Fibroblast of lung (primary cell): ENCODE measurements at regions not wholly inside any gene's neighbourhood (a gene's known extent, or its start where the extent isn't known, plus 50 kb on each side); places are given as distances from the start of the nearest gene placed in this dataset.

Experiments
- DNase-seq, 2 donors: peaks; one replicate each; pipeline versions ENCODE4 v3.0.0 to v3.0.0-alpha.2; 2010; ENCODE audit warnings: low read depth in 2 of 2
- H2AFZ ChIP-seq: 2 replicates; pipeline ENCODE4 v1.5.1; 2012; ENCODE audit warnings: low read length, control low read depth, inconsistent platforms
- H3K27ac ChIP-seq: 2 replicates; pipeline ENCODE4 v1.5.1; 2011; ENCODE audit warnings: low read length, control low read depth; ENCODE audit not compliant: insufficient read depth
- H3K27me3 ChIP-seq: 2 replicates; pipeline ENCODE4 v1.5.1; 2011; ENCODE audit warnings: mild to moderate bottlenecking, low read length; ENCODE audit not compliant: control insufficient read depth, insufficient read depth
- H3K36me3 ChIP-seq: 2 replicates; pipeline ENCODE4 v1.5.1; 2011; ENCODE audit warnings: low read length; ENCODE audit not compliant: control insufficient read depth, insufficient read depth
- H3K4me1 ChIP-seq: 2 replicates; pipeline ENCODE4 v1.5.1; 2011; ENCODE audit warnings: low read length; ENCODE audit not compliant: control insufficient read depth, insufficient read depth; ENCODE audit errors: extremely low read depth
- H3K4me2 ChIP-seq: 2 replicates; pipeline ENCODE4 v1.5.1; 2011; ENCODE audit warnings: low read length, control low read depth; ENCODE audit not compliant: insufficient read depth; ENCODE audit errors: extremely low read depth
- H3K4me3 ChIP-seq, 4 experiments: fragments of 200-600 bp in 1 of 4; sonication (generic) in 1 of 4; replicated peaks in 1 of 4; 2 replicates each; pipeline ENCODE4 v1.5.1; 2011 to 2016; ENCODE audit warnings: low read length in 4 of 4, low read depth in 3 of 4, mild to moderate bottlenecking in 3 of 4, control low read depth in 2 of 4, inconsistent platforms in 1 of 4, mixed read lengths in 1 of 4; ENCODE audit not compliant: insufficient read depth in 1 of 4; ENCODE audit errors: control extremely low read depth in 1 of 4
- H3K79me2 ChIP-seq: 2 replicates; pipeline ENCODE4 v1.5.1; 2012; ENCODE audit warnings: mild to moderate bottlenecking, low read length, inconsistent platforms; ENCODE audit not compliant: control insufficient read depth, insufficient read depth
- H3K9ac ChIP-seq: 2 replicates; pipeline ENCODE4 v1.5.1; 2011; ENCODE audit warnings: mild to moderate bottlenecking, low read length, control low read depth; ENCODE audit not compliant: insufficient read depth
- H3K9me3 ChIP-seq: 2 replicates; pipeline ENCODE4 v1.5.1; 2012; ENCODE audit warnings: low read depth, low read length; ENCODE audit not compliant: control insufficient read depth, insufficient read depth
- H4K20me1 ChIP-seq: 2 replicates; pipeline ENCODE4 v1.5.1; 2011; ENCODE audit warnings: low read length; ENCODE audit not compliant: control insufficient read depth, insufficient read depth; ENCODE audit errors: extremely low read depth
- EZH2 ChIP-seq: IDR thresholded peaks from 2 replicates; pipeline ENCODE4 v1.5.1; 2012; ENCODE audit warnings: low read length, control low read depth, mild to moderate bottlenecking; ENCODE audit errors: missing control alignments
- TF ChIP-seq, protein P1 (sequence below), 2 donors: IDR thresholded peaks in 1 of 2; conservative IDR thresholded peaks in 1 of 2; 1 replicate in 1 of 2; 2 replicates in 1 of 2; pipeline ENCODE4 v1.5.1; 2011 to 2012; ENCODE audit warnings: low read length in 2 of 2, control low read depth in 1 of 2, inconsistent platforms in 1 of 2, low read depth in 1 of 2, mild to moderate bottlenecking in 1 of 2

DNA sequence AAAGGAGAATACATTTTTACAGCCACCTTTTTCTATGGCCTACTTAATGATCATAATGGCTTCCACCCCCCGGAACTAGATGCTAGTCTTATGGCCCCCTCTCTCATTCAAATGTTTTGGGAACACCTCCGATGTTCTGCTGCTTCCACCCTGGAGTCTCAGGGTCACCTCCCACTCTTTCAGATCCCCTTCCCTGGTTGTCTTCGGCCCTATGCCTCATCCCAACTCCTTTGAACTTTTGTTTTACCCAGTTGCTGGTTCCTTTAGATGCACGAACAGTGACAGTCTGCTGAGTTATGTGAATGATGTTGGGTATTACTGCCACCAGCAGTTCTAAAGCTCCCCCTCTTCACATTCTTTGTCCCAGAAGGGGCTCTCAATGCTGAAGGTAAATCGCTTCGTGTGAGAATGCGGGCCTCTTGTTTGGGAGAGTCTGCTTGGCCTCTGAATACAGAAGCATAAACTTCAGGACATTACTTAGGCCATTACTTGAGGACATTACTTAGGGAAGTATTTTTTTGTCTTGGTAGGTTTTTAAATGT lies 309.1 kb downstream of the SOX4 start:
- TF ChIP-seq, protein P1, sequence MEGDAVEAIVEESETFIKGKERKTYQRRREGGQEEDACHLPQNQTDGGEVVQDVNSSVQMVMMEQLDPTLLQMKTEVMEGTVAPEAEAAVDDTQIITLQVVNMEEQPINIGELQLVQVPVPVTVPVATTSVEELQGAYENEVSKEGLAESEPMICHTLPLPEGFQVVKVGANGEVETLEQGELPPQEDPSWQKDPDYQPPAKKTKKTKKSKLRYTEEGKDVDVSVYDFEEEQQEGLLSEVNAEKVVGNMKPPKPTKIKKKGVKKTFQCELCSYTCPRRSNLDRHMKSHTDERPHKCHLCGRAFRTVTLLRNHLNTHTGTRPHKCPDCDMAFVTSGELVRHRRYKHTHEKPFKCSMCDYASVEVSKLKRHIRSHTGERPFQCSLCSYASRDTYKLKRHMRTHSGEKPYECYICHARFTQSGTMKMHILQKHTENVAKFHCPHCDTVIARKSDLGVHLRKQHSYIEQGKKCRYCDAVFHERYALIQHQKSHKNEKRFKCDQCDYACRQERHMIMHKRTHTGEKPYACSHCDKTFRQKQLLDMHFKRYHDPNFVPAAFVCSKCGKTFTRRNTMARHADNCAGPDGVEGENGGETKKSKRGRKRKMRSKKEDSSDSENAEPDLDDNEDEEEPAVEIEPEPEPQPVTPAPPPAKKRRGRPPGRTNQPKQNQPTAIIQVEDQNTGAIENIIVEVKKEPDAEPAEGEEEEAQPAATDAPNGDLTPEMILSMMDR (conservative IDR thresholded peaks at IDR 0.05 in 1 of 2, IDR thresholded peaks at IDR 0.05 in 1 of 2; ENCODE audit: low read depth in 1 of 2, low read length in 2 of 2): no peak
- no peak for TF ChIP-seq EZH2
- no peaks in the 10 kb centered on the region for H3K36me3 ChIP-seq
- no peak overlapping the region for H3K4me3 ChIP-seq
- H3K4me2 ChIP-seq: no peak overlapping the region
- H2AFZ ChIP-seq: no peak overlapping the region
- no peak for DNase-seq
- no peaks in the 10 kb centered on the region for H4K20me1 ChIP-seq
- H3K9ac ChIP-seq: no peak overlapping the region
- no peaks in the 10 kb centered on the region for H3K4me1 ChIP-seq
- no peaks in the 10 kb centered on the region for H3K27me3 ChIP-seq
- no peak overlapping the region for H3K27ac ChIP-seq
- H3K9me3 ChIP-seq: no peaks in the 10 kb centered on the region
- H3K79me2 ChIP-seq: no peaks in the 10 kb centered on the region

DNA sequence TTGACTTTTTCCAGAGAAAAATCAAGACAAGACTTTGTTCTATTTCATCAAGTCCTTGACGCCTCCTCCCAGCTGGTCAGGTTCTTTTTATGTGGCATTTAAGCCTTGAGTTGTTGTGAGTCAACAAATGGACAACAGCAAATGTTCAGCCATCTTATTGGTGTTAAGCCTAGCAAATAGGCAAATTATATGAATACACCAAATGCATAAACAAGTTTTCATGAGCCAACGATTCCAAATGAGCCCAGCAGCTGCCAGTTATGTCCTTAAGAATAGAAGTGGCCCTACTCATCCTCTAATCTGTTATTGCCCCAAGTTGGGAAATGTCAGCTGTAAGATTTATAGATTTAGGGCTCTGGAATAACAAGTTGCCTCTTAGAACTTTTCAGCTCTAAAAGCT lies 312.0 kb downstream of the SOX4 start:
- H3K4me2 ChIP-seq: no peak overlapping the region
- no peak overlapping the region for H3K4me3 ChIP-seq
- H3K27ac ChIP-seq: no peak overlapping the region
- H3K4me1 ChIP-seq: no peaks in the 10 kb centered on the region
- no peak overlapping the region for H2AFZ ChIP-seq
- no peak overlapping the region for H3K9ac ChIP-seq
- H3K36me3 ChIP-seq: no peaks in the 10 kb centered on the region
- H3K9me3 ChIP-seq: no peaks in the 10 kb centered on the region
- H4K20me1 ChIP-seq: no peaks in the 10 kb centered on the region
- no peaks in the 10 kb centered on the region for H3K27me3 ChIP-seq
- TF ChIP-seq, protein P1 (conservative IDR thresholded peaks at IDR 0.05 in 1 of 2, IDR thresholded peaks at IDR 0.05 in 1 of 2; ENCODE audit: low read depth in 1 of 2, low read length in 2 of 2): no peak
- TF ChIP-seq EZH2: no peak
- DNase-seq: no peak
- no peaks in the 10 kb centered on the region for H3K79me2 ChIP-seq

DNA sequence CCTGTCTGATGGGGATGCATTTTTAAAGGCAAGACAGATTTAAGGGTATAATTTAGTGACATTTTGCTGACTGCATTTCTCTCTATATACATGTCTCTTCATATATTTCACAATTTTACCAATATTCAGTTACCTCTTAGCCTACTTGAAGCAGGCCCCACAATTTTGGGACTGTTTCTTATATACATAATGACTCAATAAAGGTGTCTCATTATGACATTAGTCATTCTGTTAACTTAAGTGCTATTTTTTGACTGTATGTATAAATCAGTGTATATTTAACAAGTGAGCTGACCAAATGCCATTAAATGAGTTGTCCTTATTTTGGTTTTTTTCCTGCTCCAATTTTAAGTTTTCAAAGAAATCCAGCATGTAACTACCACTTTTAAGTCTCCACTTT lies 313.3 kb downstream of the SOX4 start:
- Histone ChIP-seq H3K9ac (no peak overlapping the region), H3K4me2 (no peak overlapping the region), H3K27ac (no peak overlapping the region), H3K27me3 (no peaks in the 10 kb centered on the region), H2AFZ (no peak overlapping the region), H3K4me1 (no peaks in the 10 kb centered on the region), H3K9me3 (no peaks in the 10 kb centered on the region), H4K20me1 (no peaks in the 10 kb centered on the region), H3K36me3 (no peaks in the 10 kb centered on the region), H3K79me2 (no peaks in the 10 kb centered on the region), H3K4me3 (no peak overlapping the region)
- peak in 1 of 2 donors; percentile 34 for DNase-seq
- no peak for TF ChIP-seq EZH2
- TF ChIP-seq, protein P1 (conservative IDR thresholded peaks at IDR 0.05 in 1 of 2, IDR thresholded peaks at IDR 0.05 in 1 of 2; ENCODE audit: low read depth in 1 of 2, low read length in 2 of 2): no peak
